Ascending aorta (tissue), 2 donors: ENCODE measurements at regions not wholly inside any gene's neighbourhood (a gene's known extent, or its start where the extent isn't known, plus 50 kb on each side); places are given as distances from the start of the nearest gene placed in this dataset.

Experiments used
- DNase-seq, 2 donors: peaks; one replicate each; pipeline ENCODE4 v3.0.0-alpha.2; 2019; ENCODE audit warnings: low spot score in 2 of 2
- H3K27ac ChIP-seq, 2 donors: fragments of 200-600 bp; sonication (generic); one replicate each; pipeline ENCODE4 v1.5.1; 2016 to 2017; ENCODE audit warnings: mild to moderate bottlenecking in 1 of 2
- H3K27me3 ChIP-seq: fragments of 200-600 bp; sonication (generic); one replicate; pipeline ENCODE4 v1.5.1; 2017
- H3K36me3 ChIP-seq, 2 donors: fragments of 200-600 bp; sonication (generic); one replicate each; pipeline ENCODE4 v1.5.1; 2016
- H3K4me1 ChIP-seq, 2 donors: fragments of 200-600 bp; sonication (generic); one replicate each; pipeline ENCODE4 v1.5.1; 2016 to 2017; ENCODE audit warnings: mild to moderate bottlenecking in 1 of 2
- H3K4me3 ChIP-seq, 2 donors: fragments of 200-600 bp; sonication (generic); one replicate each; pipeline ENCODE4 v1.5.1; 2016 to 2017; ENCODE audit warnings: mild to moderate bottlenecking in 1 of 2
- H3K9me3 ChIP-seq, 2 donors: fragments of 200-600 bp; sonication (generic); one replicate each; pipeline ENCODE4 v1.5.1; 2016
- intact Hi-C: fragments of 100-400 bp; cut with DNase I; formaldehyde crosslinking; loops from one replicate; pipeline ENCODE4 v1.15.1; 2023
- TF ChIP-seq, protein P1 (sequence below), 3 experiments: fragments of 200-600 bp in 2 of 3; fragments of 450-650 bp in 1 of 3; sonication (generic) in 2 of 3; IDR thresholded peaks; one replicate each; pipeline ENCODE4 v1.5.1; 2016 to 2019; ENCODE audit warnings: antibody characterized with exemption in 3 of 3, mild to moderate bottlenecking in 1 of 3, moderate library complexity in 1 of 3

DNA sequence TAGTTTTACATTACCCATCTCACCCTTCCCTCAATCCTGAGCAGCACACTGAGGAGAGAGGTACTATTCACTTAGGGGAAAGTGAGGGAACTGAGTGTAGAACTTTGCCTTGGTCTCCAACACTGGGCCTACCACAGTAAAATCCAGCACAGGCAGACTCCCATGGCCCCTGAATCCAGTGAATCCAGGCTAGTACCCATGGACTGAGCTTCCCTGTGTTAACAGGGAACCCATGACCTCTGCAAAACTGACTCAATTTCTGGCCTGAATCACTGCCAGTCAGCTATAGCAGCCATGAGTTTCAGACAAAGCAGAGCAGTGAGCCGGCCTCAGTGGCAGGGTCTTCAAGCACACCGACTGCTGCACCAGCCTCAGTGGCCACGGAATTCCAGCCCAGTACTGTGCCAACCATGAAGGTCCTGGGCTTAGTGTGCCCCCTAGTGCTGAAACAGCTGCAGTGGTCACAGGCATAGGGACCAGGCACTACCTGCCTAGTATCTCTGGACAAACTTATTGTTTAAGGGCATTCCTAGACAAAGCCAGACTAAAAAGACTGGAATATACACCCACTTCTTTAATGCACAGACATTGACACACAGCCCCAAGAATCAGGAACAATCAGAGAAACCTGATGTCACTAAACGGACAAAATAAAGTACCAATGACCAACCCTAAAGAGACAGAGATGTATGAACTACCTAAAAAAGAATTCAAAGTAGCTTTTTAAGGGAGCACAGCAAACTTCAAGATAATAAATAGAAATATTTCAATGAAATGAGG is 127.4 kb upstream of the RPL34 start:
- no peak overlapping the region for H3K27ac ChIP-seq
- H3K36me3 ChIP-seq = no peaks in the 10 kb centered on the region
- no peak for DNase-seq
- no peaks in the 10 kb centered on the region for H3K4me1 ChIP-seq
- no peak overlapping the region for H3K4me3 ChIP-seq
- H3K9me3 ChIP-seq = peaks cover 9 to 14% of the 10 kb centered on the region in 2 donors
- TF ChIP-seq, protein P1, sequence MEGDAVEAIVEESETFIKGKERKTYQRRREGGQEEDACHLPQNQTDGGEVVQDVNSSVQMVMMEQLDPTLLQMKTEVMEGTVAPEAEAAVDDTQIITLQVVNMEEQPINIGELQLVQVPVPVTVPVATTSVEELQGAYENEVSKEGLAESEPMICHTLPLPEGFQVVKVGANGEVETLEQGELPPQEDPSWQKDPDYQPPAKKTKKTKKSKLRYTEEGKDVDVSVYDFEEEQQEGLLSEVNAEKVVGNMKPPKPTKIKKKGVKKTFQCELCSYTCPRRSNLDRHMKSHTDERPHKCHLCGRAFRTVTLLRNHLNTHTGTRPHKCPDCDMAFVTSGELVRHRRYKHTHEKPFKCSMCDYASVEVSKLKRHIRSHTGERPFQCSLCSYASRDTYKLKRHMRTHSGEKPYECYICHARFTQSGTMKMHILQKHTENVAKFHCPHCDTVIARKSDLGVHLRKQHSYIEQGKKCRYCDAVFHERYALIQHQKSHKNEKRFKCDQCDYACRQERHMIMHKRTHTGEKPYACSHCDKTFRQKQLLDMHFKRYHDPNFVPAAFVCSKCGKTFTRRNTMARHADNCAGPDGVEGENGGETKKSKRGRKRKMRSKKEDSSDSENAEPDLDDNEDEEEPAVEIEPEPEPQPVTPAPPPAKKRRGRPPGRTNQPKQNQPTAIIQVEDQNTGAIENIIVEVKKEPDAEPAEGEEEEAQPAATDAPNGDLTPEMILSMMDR (IDR thresholded peaks at IDR 0.05) = no peak
- H3K27me3 ChIP-seq = no peaks in the 10 kb centered on the region
- intact Hi-C loops = no loop called here

DNA sequence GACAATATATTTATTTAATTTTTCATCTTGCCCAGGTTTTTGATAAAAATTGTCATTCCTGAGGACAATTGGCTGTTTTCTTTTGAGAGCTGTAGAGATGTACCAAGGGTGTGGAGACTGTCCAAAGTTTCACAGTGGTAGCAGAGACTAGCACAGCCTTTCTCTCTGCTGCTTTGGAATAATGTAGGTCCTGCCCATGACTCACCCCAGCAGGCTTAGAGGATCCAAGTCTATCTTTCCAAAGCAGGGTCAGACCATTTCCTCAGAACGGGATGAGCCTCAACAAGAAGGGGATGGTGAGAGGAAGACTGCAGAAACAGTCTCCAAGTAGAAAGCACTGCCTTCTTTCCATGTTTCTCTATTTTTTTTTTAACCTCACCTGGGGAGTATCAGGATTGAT is 131.5 kb upstream of the RPL34 start:
- Histone ChIP-seq H3K4me3 (no peak overlapping the region), H3K36me3 (no peaks in the 10 kb centered on the region), H3K27ac (no peak overlapping the region), H3K9me3 (peaks cover under 1 to 9% of the 10 kb centered on the region in 2 donors), H3K27me3 (no peaks in the 10 kb centered on the region), H3K4me1 (no peaks in the 10 kb centered on the region)
- DNase-seq = no peak
- intact Hi-C loops = no loop called here
- TF ChIP-seq, protein P1 (IDR thresholded peaks at IDR 0.05) = no peak

DNA sequence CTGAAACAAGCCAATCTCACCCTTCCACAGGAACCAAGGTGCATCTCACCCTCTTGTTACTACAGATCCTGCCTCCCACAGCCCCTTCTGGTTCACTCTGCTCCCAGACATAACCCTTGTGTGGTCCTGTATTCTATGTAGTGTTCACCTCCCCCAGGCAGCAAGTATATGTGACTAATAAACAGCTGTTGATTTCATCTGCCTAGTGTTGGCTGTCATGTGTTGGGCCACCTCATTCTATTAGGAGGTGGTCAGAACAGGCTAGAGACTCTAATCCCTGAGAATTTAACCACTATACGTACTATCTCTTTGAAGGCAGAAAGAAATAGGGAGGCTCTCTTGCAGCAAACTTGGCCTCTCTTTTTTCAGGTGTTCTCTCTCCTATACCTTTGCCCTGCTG is 134.3 kb upstream of the RPL34 start:
- no peaks in the 10 kb centered on the region for H3K27me3 ChIP-seq
- intact Hi-C loops = no loop called here
- no peaks in the 10 kb centered on the region for H3K36me3 ChIP-seq
- H3K9me3 ChIP-seq = no peaks in the 10 kb centered on the region
- DNase-seq = no peak
- H3K4me3 ChIP-seq = no peak overlapping the region
- H3K27ac ChIP-seq = no peak overlapping the region
- H3K4me1 ChIP-seq = no peaks in the 10 kb centered on the region
- TF ChIP-seq, protein P1 (IDR thresholded peaks at IDR 0.05) = no peak

DNA sequence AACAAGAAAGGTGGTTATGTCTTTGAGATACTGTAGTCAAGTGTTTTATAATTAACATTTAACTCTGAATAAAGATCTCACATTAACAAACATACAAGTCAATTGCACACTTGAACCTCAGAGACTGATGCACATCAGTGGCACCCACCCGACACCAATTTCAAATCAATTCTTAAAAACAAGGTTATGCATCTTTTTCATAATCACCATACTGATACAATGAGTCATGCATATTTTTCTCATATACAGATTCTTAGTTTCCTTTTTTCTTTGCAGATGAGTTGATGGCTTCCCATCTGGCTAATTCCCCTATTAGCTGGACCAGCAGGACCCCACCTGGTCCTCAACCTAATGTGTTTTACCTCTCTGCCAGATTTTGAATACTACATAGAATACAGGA is 136.2 kb upstream of the RPL34 start:
- Histone ChIP-seq H3K36me3 (no peaks in the 10 kb centered on the region), H3K9me3 (no peaks in the 10 kb centered on the region)

DNA sequence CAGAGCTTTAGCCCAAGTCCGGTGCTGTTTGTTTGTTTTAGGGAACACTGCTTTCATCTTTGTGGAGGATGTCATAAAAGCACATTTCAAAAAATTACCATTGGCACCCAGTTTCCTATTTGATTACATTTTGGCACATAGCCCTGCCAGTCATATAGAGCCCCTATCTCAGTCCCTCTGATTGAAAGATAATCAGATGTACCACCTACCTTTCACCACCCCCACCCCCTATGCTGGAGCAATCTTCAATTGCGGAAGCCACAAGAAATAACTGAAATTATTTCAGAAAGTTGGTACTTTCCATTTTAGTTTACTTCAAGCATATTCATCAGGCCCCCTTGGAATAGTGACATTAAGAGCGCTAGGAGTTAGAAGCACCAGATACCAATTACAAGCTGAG is 136.7 kb upstream of the RPL34 start:
- H3K4me1 ChIP-seq = no peaks in the 10 kb centered on the region
- no peak for DNase-seq
- TF ChIP-seq, protein P1 (IDR thresholded peaks at IDR 0.05) = no peak
- H3K27ac ChIP-seq = no peak overlapping the region
- no peaks in the 10 kb centered on the region for H3K36me3 ChIP-seq
- H3K4me3 ChIP-seq = no peak overlapping the region
- no peaks in the 10 kb centered on the region for H3K9me3 ChIP-seq
- intact Hi-C loops = no loop called here
- no peaks in the 10 kb centered on the region for H3K27me3 ChIP-seq

More for the DNA sequence above, 136.2 kb upstream of the RPL34 start:
- DNase-seq = no peak
- intact Hi-C loops = no loop called here
- Histone ChIP-seq H3K4me3 (no peak overlapping the region), H3K4me1 (no peaks in the 10 kb centered on the region), H3K27me3 (no peaks in the 10 kb centered on the region), H3K27ac (no peak overlapping the region)
- TF ChIP-seq, protein P1 (IDR thresholded peaks at IDR 0.05) = no peak
